ENCODE measurements at regions not wholly inside any gene's neighbourhood (a gene's known extent, or its start where the extent isn't known, plus 50 kb on each side); places are given as distances from the start of the nearest gene placed in this dataset.

DNA sequence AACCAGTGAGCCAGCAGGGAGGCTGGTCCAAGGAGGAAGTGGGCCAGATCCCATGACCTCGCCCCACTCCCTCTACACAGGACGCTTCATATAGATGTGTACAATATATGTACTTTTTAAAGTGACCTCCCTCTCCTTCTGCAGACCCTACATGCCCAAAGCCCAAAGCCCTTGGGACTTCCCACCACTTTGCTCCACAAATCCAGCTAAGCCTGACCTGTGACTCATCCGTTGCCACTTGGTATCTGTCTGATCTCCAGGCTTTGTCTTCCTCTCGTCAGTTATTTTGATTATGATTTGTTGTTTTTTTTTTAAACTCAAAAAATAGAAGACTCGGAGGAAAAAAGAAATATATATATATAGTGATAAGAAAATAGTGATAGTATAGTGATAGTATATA is 470.8 kb downstream of the KCNJ3 start:
- TF ChIP-seq, protein P1, sequence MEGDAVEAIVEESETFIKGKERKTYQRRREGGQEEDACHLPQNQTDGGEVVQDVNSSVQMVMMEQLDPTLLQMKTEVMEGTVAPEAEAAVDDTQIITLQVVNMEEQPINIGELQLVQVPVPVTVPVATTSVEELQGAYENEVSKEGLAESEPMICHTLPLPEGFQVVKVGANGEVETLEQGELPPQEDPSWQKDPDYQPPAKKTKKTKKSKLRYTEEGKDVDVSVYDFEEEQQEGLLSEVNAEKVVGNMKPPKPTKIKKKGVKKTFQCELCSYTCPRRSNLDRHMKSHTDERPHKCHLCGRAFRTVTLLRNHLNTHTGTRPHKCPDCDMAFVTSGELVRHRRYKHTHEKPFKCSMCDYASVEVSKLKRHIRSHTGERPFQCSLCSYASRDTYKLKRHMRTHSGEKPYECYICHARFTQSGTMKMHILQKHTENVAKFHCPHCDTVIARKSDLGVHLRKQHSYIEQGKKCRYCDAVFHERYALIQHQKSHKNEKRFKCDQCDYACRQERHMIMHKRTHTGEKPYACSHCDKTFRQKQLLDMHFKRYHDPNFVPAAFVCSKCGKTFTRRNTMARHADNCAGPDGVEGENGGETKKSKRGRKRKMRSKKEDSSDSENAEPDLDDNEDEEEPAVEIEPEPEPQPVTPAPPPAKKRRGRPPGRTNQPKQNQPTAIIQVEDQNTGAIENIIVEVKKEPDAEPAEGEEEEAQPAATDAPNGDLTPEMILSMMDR (IDR thresholded peaks at IDR 0.05; ENCODE audit: low read depth, low read length, poor library complexity, severe bottlenecking), result no peak
- no peak for TF ChIP-seq EZH2phosphoT487 (IDR thresholded peaks at IDR 0.05; ENCODE audit: borderline replicate concordance, low read length)

All from DOHH2 (cell line).